Tibial nerve (tissue), 4 donors: ENCODE measurements at regions not wholly inside any gene's neighbourhood (a gene's known extent, or its start where the extent isn't known, plus 50 kb on each side); places are given as distances from the start of the nearest gene placed in this dataset.
"Not testable (repeated sequence)": the region's sequence is repeated elsewhere in the genome, so short reads cannot be mapped to it uniquely, and the experiment has no call there.

ENCODE experiments used
- CTCF ChIP-seq, 5 experiments: fragments of 200-600 bp in 3 of 5; fragments of 450-650 bp in 2 of 5; sonication (generic) in 3 of 5; IDR thresholded peaks; one replicate each; pipeline ENCODE4 v1.5.1; 2016 to 2019; ENCODE audit warnings: antibody characterized with exemption in 5 of 5, mild to moderate bottlenecking in 3 of 5, moderate library complexity in 2 of 5
- EP300 ChIP-seq, 2 donors: sonication (generic); formaldehyde crosslinking; IDR thresholded peaks; one replicate each; pipeline ENCODE4 v1.6.1; 2017; ENCODE audit warnings: antibody characterized with exemption in 2 of 2, mild to moderate bottlenecking in 1 of 2
- POLR2A ChIP-seq, 2 donors: fragments of 450-650 bp; IDR thresholded peaks; one replicate each; pipeline ENCODE4 v1.6.1; 2017; ENCODE audit warnings: antibody characterized with exemption in 2 of 2, mild to moderate bottlenecking in 2 of 2, moderate library complexity in 2 of 2

GRCh38 chr9:29104166-29104565 is 1530.9 kb upstream of the C9orf72 start:
- not testable (repeated sequence) for TF ChIP-seq POLR2A, CTCF, EP300 (IDR thresholded peaks at IDR 0.05)
